Caco-2 (cell line): ENCODE measurements at regions not wholly inside any gene's neighbourhood (a gene's known extent, or its start where the extent isn't known, plus 50 kb on each side); places are given as distances from the start of the nearest gene placed in this dataset.

Experiments
- BruUV-seq: library from RNA; stranded (reverse); fragments of 400-500 nt; replicated peaks from 2 replicates; lab custom pipeline; 2021; lab: Mats Ljungman, UMichigan
- CTCF ChIA-PET: fragments of 300-600 bp; sonication (Branson Sonifier 250); formaldehyde crosslinking; loops from one replicate; lab custom pipeline; 2022; ENCODE audit warnings: antibody characterized with exemption; lab: Charles Lee
- POLR2A ChIA-PET: fragments of 300-600 bp; sonication (Branson Sonifier 250); formaldehyde crosslinking; loops from one replicate; lab custom pipeline; 2022; ENCODE audit warnings: antibody characterized with exemption; lab: Charles Lee
- DNase-seq, 2 experiments: peaks; one replicate each; pipeline versions ENCODE4 v3.0.0 to v3.0.0-alpha.2; 2020 to 2022
- H3K27me3 ChIP-seq: replicated peaks from 2 replicates; pipeline ENCODE4 v1.6.0; 2011; ENCODE audit warnings: low read length; ENCODE audit not compliant: control insufficient read depth, insufficient read depth
- H3K36me3 ChIP-seq: 2 replicates; pipeline ENCODE4 v1.5.1; 2011; ENCODE audit warnings: low read length; ENCODE audit not compliant: control insufficient read depth, insufficient read depth
- H3K4me1 ChIP-seq: fragments of 250-450 bp; sonication (Bioruptor Pico); 2 replicates; pipeline ENCODE4 v1.5.1; 2020; ENCODE audit warnings: mild to moderate bottlenecking
- H3K4me3 ChIP-seq: 2 replicates; pipeline ENCODE4 v1.5.1; 2011; ENCODE audit warnings: low read depth, mild to moderate bottlenecking, control low read depth, low read length
- H3K9me3 ChIP-seq: fragments of 250-450 bp; sonication (Bioruptor Pico); 2 replicates; pipeline ENCODE4 v1.5.1; 2020; ENCODE audit warnings: mild to moderate bottlenecking, moderate library complexity
- H3K27ac Mint-ChIP-seq: one replicate; pipeline ENCODE4 v1.8.0; 2022; ENCODE audit warnings: mixed read lengths; ENCODE audit not compliant: unreplicated experiment
- H3K27me3 Mint-ChIP-seq: one replicate; pipeline ENCODE4 v1.8.0; 2022; ENCODE audit warnings: mixed read lengths; ENCODE audit not compliant: insufficient read depth, unreplicated experiment
- H3K36me3 Mint-ChIP-seq: one replicate; pipeline ENCODE4 v1.8.0; 2022; ENCODE audit warnings: mild to moderate bottlenecking, mixed read lengths; ENCODE audit not compliant: insufficient read depth, unreplicated experiment
- H3K4me1 Mint-ChIP-seq: one replicate; pipeline ENCODE4 v1.8.0; 2022; ENCODE audit warnings: low read depth, mixed read lengths; ENCODE audit not compliant: unreplicated experiment
- H3K4me3 Mint-ChIP-seq: one replicate; pipeline ENCODE4 v1.8.0; 2022; ENCODE audit warnings: mild to moderate bottlenecking, moderate library complexity, mixed read lengths; ENCODE audit not compliant: unreplicated experiment
- H3K9me3 Mint-ChIP-seq: one replicate; pipeline ENCODE4 v1.8.0; 2022; ENCODE audit warnings: mixed read lengths; ENCODE audit not compliant: unreplicated experiment
- CTCF ChIP-seq, 2 experiments: fragments of 200-600 bp in 1 of 2; IDR thresholded peaks; 1 replicate in 1 of 2; 2 replicates in 1 of 2; pipeline versions ENCODE4 v1.5.1 to v1.8.0; 2011 to 2022; ENCODE audit warnings: antibody characterized with exemption in 1 of 2, control low read depth in 1 of 2, inconsistent platforms in 1 of 2, low read depth in 1 of 2, low read length in 1 of 2, mild to moderate bottlenecking in 1 of 2, moderate library complexity in 1 of 2; ENCODE audit not compliant: insufficient read depth in 1 of 2, severe bottlenecking in 1 of 2, unreplicated experiment in 1 of 2
- intact Hi-C: fragments of 100-400 bp; cut with micrococcal nuclease; formaldehyde crosslinking; loops from one replicate; pipeline ENCODE4 v1.10.0; 2022; ENCODE audit not compliant: unreplicated experiment

- Histone ChIP-seq H3K9me3 (no peaks in the 10 kb centered on the region), H3K4me3 (no peak overlapping the region), H3K27me3 (no peaks in the 10 kb centered on the region), H3K4me1 (no peaks in the 10 kb centered on the region), H3K36me3 (no peaks in the 10 kb centered on the region)
- no peak overlapping the region for H3K4me3 Mint-ChIP-seq
- H3K27ac Mint-ChIP-seq, result no peak overlapping the region
- no peaks in the 10 kb centered on the region for H3K27me3 Mint-ChIP-seq
- BruUV-seq, result no TSS peak
- intact Hi-C loops, result no loop called here
- ChIA-PET CTCF (no interaction called here), POLR2A (no interaction called here)
- DNase-seq, result no peak
- H3K4me1 Mint-ChIP-seq, result peaks cover 8% of the 10 kb centered on the region
- no peak for TF ChIP-seq CTCF (IDR thresholded peaks at IDR 0.05; ENCODE audit: insufficient read depth in 1 of 2, low read depth in 1 of 2, low read length in 1 of 2, severe bottlenecking in 1 of 2, unreplicated experiment in 1 of 2)
- no peaks in the 10 kb centered on the region for H3K9me3 Mint-ChIP-seq
- H3K36me3 Mint-ChIP-seq, result peaks cover 6% of the 10 kb centered on the region
Measured at GRCh38 chr15:62342959-62343358, 177.9 kb upstream of the C2CD4B start.

GRCh38 chr15:62343397-62343796, 178.3 kb upstream of the C2CD4B start:
- intact Hi-C loops, result no loop called here
- Mint-ChIP-seq H3K27ac (no peak overlapping the region), H3K36me3 (peaks cover 6% of the 10 kb centered on the region), H3K9me3 (no peaks in the 10 kb centered on the region), H3K4me3 (no peak overlapping the region), H3K27me3 (no peaks in the 10 kb centered on the region), H3K4me1 (peaks cover 8% of the 10 kb centered on the region)
- Histone ChIP-seq H3K9me3 (no peaks in the 10 kb centered on the region), H3K4me3 (no peak overlapping the region), H3K27me3 (no peaks in the 10 kb centered on the region), H3K4me1 (no peaks in the 10 kb centered on the region), H3K36me3 (no peaks in the 10 kb centered on the region)
- DNase-seq, result no peak
- POLR2A ChIA-PET, result no interaction called here
- CTCF ChIA-PET, result no interaction called here
- TF ChIP-seq CTCF (IDR thresholded peaks at IDR 0.05; ENCODE audit: insufficient read depth in 1 of 2, low read depth in 1 of 2, low read length in 1 of 2, severe bottlenecking in 1 of 2, unreplicated experiment in 1 of 2), result no peak
- no TSS peak for BruUV-seq

GRCh38 chr15:62344806-62345539, 179.9 kb upstream of the C2CD4B start:
- no peaks in the 10 kb centered on the region for H3K4me1 ChIP-seq
- Mint-ChIP-seq H3K27ac (peak overlapping the region; percentile 62), H3K4me1 (peaks cover 8% of the 10 kb centered on the region), H3K4me3 (peak overlapping the region; percentile 70), H3K9me3 (no peaks in the 10 kb centered on the region), H3K27me3 (no peaks in the 10 kb centered on the region), H3K36me3 (peaks cover 6% of the 10 kb centered on the region)
- POLR2A ChIA-PET, result no interaction called here
- no peaks in the 10 kb centered on the region for H3K9me3 ChIP-seq
- no peaks in the 10 kb centered on the region for H3K36me3 ChIP-seq
- CTCF ChIA-PET, result interaction anchor here (0.6 kb wide), 1 partner anchor 12 kb away, joined by 3 read pairs; no protein-coding TSS in a partner anchor
- H3K27me3 ChIP-seq, result no peaks in the 10 kb centered on the region
- no peak overlapping the region for H3K4me3 ChIP-seq
- TF ChIP-seq CTCF (IDR thresholded peaks at IDR 0.05; ENCODE audit: insufficient read depth in 1 of 2, low read depth in 1 of 2, low read length in 1 of 2, severe bottlenecking in 1 of 2, unreplicated experiment in 1 of 2), result peak; percentile 72 to 74
- intact Hi-C loops, result no loop called here
- DNase-seq, result peak; percentile 65 to 74
- BruUV-seq, result no TSS peak
